Esophagus muscularis mucosa (tissue), 4 donors: ENCODE measurements at regions not wholly inside any gene's neighbourhood (a gene's known extent, or its start where the extent isn't known, plus 50 kb on each side); places are given as distances from the start of the nearest gene placed in this dataset.

Experiments used
- DNase-seq: peaks from one replicate; pipeline ENCODE4 v3.0.0-alpha.2; 2017; ENCODE audit errors: extremely low spot score
- H3K27ac ChIP-seq, 4 donors: fragments of 200-600 bp; sonication (generic); replicated peaks in 1 of 4; 1 replicate in 3 of 4; 2 replicates in 1 of 4; pipeline ENCODE4 v1.5.1; 2016 to 2019; ENCODE audit warnings: mild to moderate bottlenecking in 1 of 4
- H3K27me3 ChIP-seq, 4 donors: fragments of 200-600 bp; sonication (generic); one replicate each; pipeline versions ENCODE4 v1.5.1 to v1.6.0; 2016 to 2019
- H3K36me3 ChIP-seq, 4 donors: fragments of 200-600 bp; sonication (generic); one replicate each; pipeline ENCODE4 v1.5.1; 2016 to 2019
- H3K4me1 ChIP-seq, 4 donors: fragments of 200-600 bp; sonication (generic); one replicate each; pipeline ENCODE4 v1.5.1; 2016 to 2019
- H3K4me3 ChIP-seq, 4 donors: fragments of 200-600 bp; sonication (generic); 1 replicate in 2 of 4; 2 replicates in 2 of 4; pipeline ENCODE4 v1.5.1; 2016 to 2019; ENCODE audit warnings: mild to moderate bottlenecking in 4 of 4, moderate library complexity in 1 of 4
- H3K9me3 ChIP-seq, 4 donors: fragments of 200-600 bp; sonication (generic); 1 replicate in 3 of 4; 2 replicates in 1 of 4; pipeline ENCODE4 v1.5.1; 2016 to 2019
- EP300 ChIP-seq: sonication (generic); formaldehyde crosslinking; IDR thresholded peaks from one replicate; pipeline ENCODE4 v1.6.1; 2017; ENCODE audit warnings: antibody characterized with exemption
- POLR2A ChIP-seq: fragments of 450-650 bp; IDR thresholded peaks from one replicate; pipeline ENCODE4 v1.6.1; 2017; ENCODE audit warnings: antibody characterized with exemption, moderate library complexity, mild to moderate bottlenecking, low read depth
- POLR2AphosphoS5 ChIP-seq, 2 donors: sonication (generic); formaldehyde crosslinking; IDR thresholded peaks; one replicate each; pipeline ENCODE4 v1.6.1; 2017; ENCODE audit warnings: antibody characterized with exemption in 2 of 2
- WGBS: methylation state at CpG from one replicate; pipeline ENCODE4 v1.1.5; 2018; 5-methylcytosine and 5-hydroxymethylcytosine counted together
- intact Hi-C: fragments of 100-400 bp; cut with DNase I; formaldehyde crosslinking; loops from one replicate; pipeline ENCODE4 v1.15.1; 2023
- TF ChIP-seq, protein P1 (sequence below), 3 experiments: fragments of 200-600 bp in 2 of 3; fragments of 450-650 bp in 1 of 3; sonication (generic) in 2 of 3; IDR thresholded peaks; one replicate each; pipeline ENCODE4 v1.5.1; 2017 to 2019; ENCODE audit warnings: antibody characterized with exemption in 3 of 3, mild to moderate bottlenecking in 2 of 3, moderate library complexity in 1 of 3

GRCh38 chr7:35454575-35455385 is 200.9 kb upstream of the TBX20 start:
- Histone ChIP-seq H3K9me3 (peaks cover 0 to 7% (median 0%) of the 10 kb centered on the region in 4 donors), H3K36me3 (no peaks in the 10 kb centered on the region), H3K27me3 (peaks cover 0 to 34% (median 3%) of the 10 kb centered on the region in 4 donors), H3K4me3 (peak overlapping the region in 2 of 4 donors; percentile 12 to 18), H3K27ac (no peak overlapping the region), H3K4me1 (peaks cover 0 to 9% (median 8%) of the 10 kb centered on the region in 4 donors)
- TF ChIP-seq POLR2AphosphoS5 (IDR thresholded peaks at IDR 0.05) (no peak), EP300 (no peak), POLR2A (no peak)
- TF ChIP-seq, protein P1, sequence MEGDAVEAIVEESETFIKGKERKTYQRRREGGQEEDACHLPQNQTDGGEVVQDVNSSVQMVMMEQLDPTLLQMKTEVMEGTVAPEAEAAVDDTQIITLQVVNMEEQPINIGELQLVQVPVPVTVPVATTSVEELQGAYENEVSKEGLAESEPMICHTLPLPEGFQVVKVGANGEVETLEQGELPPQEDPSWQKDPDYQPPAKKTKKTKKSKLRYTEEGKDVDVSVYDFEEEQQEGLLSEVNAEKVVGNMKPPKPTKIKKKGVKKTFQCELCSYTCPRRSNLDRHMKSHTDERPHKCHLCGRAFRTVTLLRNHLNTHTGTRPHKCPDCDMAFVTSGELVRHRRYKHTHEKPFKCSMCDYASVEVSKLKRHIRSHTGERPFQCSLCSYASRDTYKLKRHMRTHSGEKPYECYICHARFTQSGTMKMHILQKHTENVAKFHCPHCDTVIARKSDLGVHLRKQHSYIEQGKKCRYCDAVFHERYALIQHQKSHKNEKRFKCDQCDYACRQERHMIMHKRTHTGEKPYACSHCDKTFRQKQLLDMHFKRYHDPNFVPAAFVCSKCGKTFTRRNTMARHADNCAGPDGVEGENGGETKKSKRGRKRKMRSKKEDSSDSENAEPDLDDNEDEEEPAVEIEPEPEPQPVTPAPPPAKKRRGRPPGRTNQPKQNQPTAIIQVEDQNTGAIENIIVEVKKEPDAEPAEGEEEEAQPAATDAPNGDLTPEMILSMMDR (IDR thresholded peaks at IDR 0.05), result no peak
- 30% methylated on average over 31 of the region's 58 CpGs for WGBS
- intact Hi-C loops, result no loop called here
- no peak for DNase-seq

GRCh38 chr7:35450456-35451214 is 196.7 kb upstream of the TBX20 start:
- Histone ChIP-seq H3K36me3 (no peaks in the 10 kb centered on the region), H3K27me3 (peaks cover 0 to 25% (median 3%) of the 10 kb centered on the region in 4 donors), H3K27ac (no peak overlapping the region), H3K4me3 (no peak overlapping the region), H3K9me3 (no peaks in the 10 kb centered on the region), H3K4me1 (peaks cover 0 to 9% (median 8%) of the 10 kb centered on the region in 4 donors)
- intact Hi-C loops, result no loop called here
- WGBS, result 67% methylated on average over 3 of the region's 3 CpGs
- DNase-seq, result no peak
- TF ChIP-seq POLR2AphosphoS5 (IDR thresholded peaks at IDR 0.05) (no peak), POLR2A (no peak), EP300 (no peak)
- TF ChIP-seq, protein P1 (IDR thresholded peaks at IDR 0.05), result no peak

- TF ChIP-seq POLR2A, result no peak
- TF ChIP-seq, protein P1 (IDR thresholded peaks at IDR 0.05), result no peak
- TF ChIP-seq EP300, result no peak
- no peak for TF ChIP-seq POLR2AphosphoS5 (IDR thresholded peaks at IDR 0.05)
- Histone ChIP-seq H3K4me1 (no peaks in the 10 kb centered on the region), H3K27me3 (peaks cover 0 to 3% (median 0%) of the 10 kb centered on the region in 4 donors), H3K27ac (no peak overlapping the region), H3K4me3 (no peak overlapping the region), H3K36me3 (no peaks in the 10 kb centered on the region), H3K9me3 (no peaks in the 10 kb centered on the region)
- WGBS, result 70% methylated on average over 4 of the region's 4 CpGs
- DNase-seq, result no peak
- intact Hi-C loops, result no loop called here
These were observed 194.6 kb upstream of the TBX20 start for GRCh38 chr7:35448486-35448885.

GRCh38 chr7:35446091-35446490 is 192.2 kb upstream of the TBX20 start:
- DNase-seq, result no peak
- TF ChIP-seq, protein P1 (IDR thresholded peaks at IDR 0.05), result no peak
- TF ChIP-seq POLR2A (no peak), EP300 (no peak), POLR2AphosphoS5 (IDR thresholded peaks at IDR 0.05) (no peak)
- Histone ChIP-seq H3K9me3 (no peaks in the 10 kb centered on the region), H3K4me1 (no peaks in the 10 kb centered on the region), H3K36me3 (no peaks in the 10 kb centered on the region), H3K27me3 (no peaks in the 10 kb centered on the region), H3K27ac (no peak overlapping the region), H3K4me3 (no peak overlapping the region)
- intact Hi-C loops, result no loop called here
- WGBS, result 76% methylated on average over 6 of the region's 6 CpGs
